Body of pancreas (tissue), 4 donors: ENCODE measurements at regions not wholly inside any gene's neighbourhood (a gene's known extent, or its start where the extent isn't known, plus 50 kb on each side); places are given as distances from the start of the nearest gene placed in this dataset.

Experiments
- POLR2A ChIP-seq, 3 donors: fragments of 450-650 bp; IDR thresholded peaks; one replicate each; pipeline ENCODE4 v1.6.1; 2016; ENCODE audit warnings: antibody characterized with exemption in 3 of 3, mild to moderate bottlenecking in 2 of 3
- TF ChIP-seq, protein P1 (sequence below), 7 experiments: fragments of 450-650 bp in 4 of 7; fragments of 200-600 bp in 3 of 7; sonication (generic) in 3 of 7; IDR thresholded peaks; one replicate each; pipeline ENCODE4 v1.5.1; 2016 to 2019; ENCODE audit warnings: antibody characterized with exemption in 7 of 7

DNA sequence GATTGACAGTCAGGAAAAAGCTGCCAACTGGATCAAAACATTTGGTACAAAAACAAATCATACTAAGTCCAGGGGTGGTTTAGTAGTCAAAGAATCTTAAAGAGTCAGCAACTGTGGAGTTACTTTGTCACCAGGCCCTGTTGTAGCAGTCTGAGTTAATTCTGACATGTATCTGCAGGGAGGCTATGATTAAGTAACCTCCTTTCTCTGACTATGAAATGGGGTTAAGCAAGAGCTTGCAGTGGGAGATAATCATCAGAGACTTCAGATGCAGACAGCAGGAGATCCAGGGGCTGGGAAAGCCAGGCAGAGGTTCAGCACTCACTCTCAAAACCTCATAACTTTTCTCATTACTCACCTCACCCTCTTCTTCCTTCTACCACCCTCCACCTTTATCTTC, 99.2 kb upstream of the BTG3 start:
- no peak for TF ChIP-seq POLR2A (IDR thresholded peaks at IDR 0.05)
- TF ChIP-seq, protein P1, sequence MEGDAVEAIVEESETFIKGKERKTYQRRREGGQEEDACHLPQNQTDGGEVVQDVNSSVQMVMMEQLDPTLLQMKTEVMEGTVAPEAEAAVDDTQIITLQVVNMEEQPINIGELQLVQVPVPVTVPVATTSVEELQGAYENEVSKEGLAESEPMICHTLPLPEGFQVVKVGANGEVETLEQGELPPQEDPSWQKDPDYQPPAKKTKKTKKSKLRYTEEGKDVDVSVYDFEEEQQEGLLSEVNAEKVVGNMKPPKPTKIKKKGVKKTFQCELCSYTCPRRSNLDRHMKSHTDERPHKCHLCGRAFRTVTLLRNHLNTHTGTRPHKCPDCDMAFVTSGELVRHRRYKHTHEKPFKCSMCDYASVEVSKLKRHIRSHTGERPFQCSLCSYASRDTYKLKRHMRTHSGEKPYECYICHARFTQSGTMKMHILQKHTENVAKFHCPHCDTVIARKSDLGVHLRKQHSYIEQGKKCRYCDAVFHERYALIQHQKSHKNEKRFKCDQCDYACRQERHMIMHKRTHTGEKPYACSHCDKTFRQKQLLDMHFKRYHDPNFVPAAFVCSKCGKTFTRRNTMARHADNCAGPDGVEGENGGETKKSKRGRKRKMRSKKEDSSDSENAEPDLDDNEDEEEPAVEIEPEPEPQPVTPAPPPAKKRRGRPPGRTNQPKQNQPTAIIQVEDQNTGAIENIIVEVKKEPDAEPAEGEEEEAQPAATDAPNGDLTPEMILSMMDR (IDR thresholded peaks at IDR 0.05), result no peak
